IMR-90 (cell line): ENCODE measurements at regions not wholly inside any gene's neighbourhood (a gene's known extent, or its start where the extent isn't known, plus 50 kb on each side); places are given as distances from the start of the nearest gene placed in this dataset.

Experiments
- ATAC-seq: fragments of 200-7000 bp; cut with Tn5 transposase; 2 replicates; pipeline ENCODE4 v1.9.1; 2020; ENCODE audit warnings: low read depth, mild to moderate bottlenecking, moderate library complexity
- BruUV-seq: library from RNA; stranded (reverse); fragments of 400-500 nt; replicated peaks from 2 replicates; lab custom pipeline; 2021; lab: Mats Ljungman, UMichigan
- CTCF ChIA-PET: fragments of 300-600 bp; formaldehyde crosslinking; extraction: SDS; loops from one replicate; lab custom pipeline; 2021; ENCODE audit warnings: antibody characterized with exemption; lab: Yijun Ruan, JAX
- POLR2A ChIA-PET: fragments of 300-600 bp; sonication (Branson Sonifier 250); formaldehyde crosslinking; loops from one replicate; lab custom pipeline; 2022; ENCODE audit warnings: antibody characterized with exemption; ENCODE audit not compliant: unreplicated experiment; lab: Charles Lee
- DNase-seq: peaks from one replicate; pipeline ENCODE4 v3.0.0; 2013
- H2AFZ ChIP-seq: replicated peaks from 2 replicates; pipeline ENCODE3; 2013; ENCODE audit warnings: low read length, mild to moderate bottlenecking; ENCODE audit not compliant: poor library complexity
- H2AK5ac ChIP-seq: 2 replicates; pipeline ENCODE4 v1.6.1; 2013; ENCODE audit warnings: low read depth, low read length, inconsistent platforms
- H2AK9ac ChIP-seq: replicated peaks from 2 replicates; pipeline ENCODE3; 2013; ENCODE audit warnings: mild to moderate bottlenecking, low read depth, low read length, moderate library complexity; ENCODE audit not compliant: poor library complexity
- H2BK120ac ChIP-seq: 2 replicates; pipeline ENCODE4 v1.6.1; 2013; ENCODE audit warnings: low read depth, low read length, inconsistent platforms
- H2BK15ac ChIP-seq: 3 replicates; pipeline ENCODE4 v1.6.1; 2013; ENCODE audit warnings: low read depth, low read length, inconsistent platforms
- H2BK20ac ChIP-seq: 2 replicates; pipeline ENCODE4 v1.6.1; 2013; ENCODE audit warnings: low read depth, mild to moderate bottlenecking, inconsistent platforms, low read length, moderate library complexity
- H2BK5ac ChIP-seq: 2 replicates; pipeline ENCODE4 v1.6.1; 2013; ENCODE audit warnings: mild to moderate bottlenecking, low read depth, low read length, inconsistent platforms; ENCODE audit not compliant: poor library complexity, severe bottlenecking
- H3K14ac ChIP-seq: replicated peaks from 2 replicates; pipeline ENCODE4 v1.6.1; 2013; ENCODE audit warnings: low read depth, low read length, inconsistent platforms
- H3K18ac ChIP-seq: 2 replicates; pipeline ENCODE4 v1.6.1; 2013; ENCODE audit warnings: low read depth, low read length, control low read depth
- H3K23ac ChIP-seq: 2 replicates; pipeline ENCODE4 v1.6.1; 2013; ENCODE audit warnings: low read depth, low read length, inconsistent platforms
- H3K27ac ChIP-seq: 2 replicates; pipeline ENCODE4 v1.5.1; 2013; ENCODE audit warnings: mild to moderate bottlenecking, control low read depth, low read length; ENCODE audit not compliant: insufficient read depth
- H3K27me3 ChIP-seq: 2 replicates; pipeline ENCODE4 v1.6.1; 2013; ENCODE audit warnings: low read length; ENCODE audit not compliant: control insufficient read depth, insufficient read depth
- H3K36me3 ChIP-seq: 2 replicates; pipeline ENCODE4 v1.6.1; 2013; ENCODE audit warnings: low read length, mixed read lengths; ENCODE audit not compliant: control insufficient read depth, insufficient read depth
- H3K4ac ChIP-seq: 2 replicates; pipeline ENCODE4 v1.6.1; 2013; ENCODE audit warnings: low read depth, low read length, inconsistent platforms
- H3K4me1 ChIP-seq: 2 replicates; pipeline ENCODE4 v1.6.1; 2013; ENCODE audit warnings: low read length, mixed read lengths; ENCODE audit not compliant: control insufficient read depth, insufficient read depth
- H3K4me2 ChIP-seq: 2 replicates; pipeline ENCODE4 v1.6.1; 2013; ENCODE audit warnings: low read depth, mild to moderate bottlenecking, control low read depth, low read length, moderate library complexity
- H3K4me3 ChIP-seq: 2 replicates; pipeline ENCODE4 v1.5.1; 2013; ENCODE audit warnings: low read depth, mild to moderate bottlenecking, control low read depth, low read length, moderate library complexity; ENCODE audit not compliant: insufficient read depth
- H3K56ac ChIP-seq: 2 replicates; pipeline ENCODE4 v1.6.1; 2013; ENCODE audit warnings: low read length, inconsistent platforms; ENCODE audit not compliant: insufficient read depth; ENCODE audit errors: extremely low read depth
- H3K79me1 ChIP-seq, 2 experiments: 2 replicates each; pipeline ENCODE4 v1.6.1; 2013; ENCODE audit warnings: low read length in 2 of 2, inconsistent platforms in 1 of 2, low read depth in 1 of 2
- H3K9ac ChIP-seq: 2 replicates; pipeline ENCODE4 v1.6.1; 2013; ENCODE audit warnings: low read depth, low read length, control low read depth
- H3K9me1 ChIP-seq: 2 replicates; pipeline ENCODE4 v1.6.1; 2013; ENCODE audit warnings: low read length, inconsistent platforms; ENCODE audit not compliant: insufficient read depth
- H3K9me3 ChIP-seq: 2 replicates; pipeline ENCODE4 v1.6.1; 2013; ENCODE audit warnings: low read length; ENCODE audit not compliant: control insufficient read depth, insufficient read depth
- H4K20me1 ChIP-seq: 2 replicates; pipeline ENCODE4 v1.6.1; 2013; ENCODE audit warnings: low read length, inconsistent platforms; ENCODE audit not compliant: insufficient read depth
- H4K5ac ChIP-seq: 2 replicates; pipeline ENCODE4 v1.6.1; 2013; ENCODE audit warnings: mild to moderate bottlenecking, low read depth, low read length, control low read depth
- H4K8ac ChIP-seq, 2 experiments: 2 replicates each; pipeline ENCODE4 v1.6.1; 2013; ENCODE audit warnings: low read depth in 2 of 2, low read length in 2 of 2, control low read depth in 1 of 2, inconsistent platforms in 1 of 2
- H4K91ac ChIP-seq: 2 replicates; pipeline ENCODE4 v1.6.1; 2013; ENCODE audit warnings: low read depth, low read length, inconsistent platforms; ENCODE audit not compliant: insufficient read depth
- CEBPB ChIP-seq: IDR thresholded peaks from 2 replicates; pipeline ENCODE4 v1.6.1; 2012; ENCODE audit warnings: low read depth, low read length, improper control_type of control experiment
- FOS ChIP-seq: fragments of 150-350 bp; IDR thresholded peaks from 2 replicates; pipeline ENCODE4 v1.6.1; 2016; ENCODE audit warnings: low read depth, low read length
- MAFK ChIP-seq: IDR thresholded peaks from 2 replicates; pipeline ENCODE4 v1.6.1; 2012; ENCODE audit warnings: low read depth, low read length, improper control_type of control experiment
- RAD21 ChIP-seq: IDR thresholded peaks from 2 replicates; pipeline ENCODE4 v1.6.1; 2012; ENCODE audit warnings: low read length, improper control_type of control experiment
- WGBS, 2 experiments: methylation state at CpG; one replicate each; pipeline versions ENCODE4 v1.1.5 to v1.1.7; 2013; ENCODE audit warnings: missing lambda C conversion rate in 2 of 2; ENCODE audit not compliant: insufficient read length in 1 of 2; ENCODE audit errors: extremely low coverage in 2 of 2; 5-methylcytosine and 5-hydroxymethylcytosine counted together
- dilution Hi-C: fragments of 300-500 bp; cut with HindIII; formaldehyde crosslinking; loops from one replicate; pipeline ENCODE4 v1.14.3; 2018; ENCODE audit warnings: low sequenced_read_pairs; ENCODE audit not compliant: unreplicated experiment
- in situ Hi-C: fragments of 300-500 bp; cut with MboI; formaldehyde crosslinking; loops from 3 replicates; pipeline ENCODE4 v1.14.3; 2019; ENCODE audit warnings: low sequenced_read_pairs, inconsistent platforms, mixed read lengths
- intact Hi-C: fragments of 100-400 bp; cut with micrococcal nuclease; formaldehyde crosslinking; loops from 2 replicates; pipeline ENCODE4 v1.10.0; 2022

DNA sequence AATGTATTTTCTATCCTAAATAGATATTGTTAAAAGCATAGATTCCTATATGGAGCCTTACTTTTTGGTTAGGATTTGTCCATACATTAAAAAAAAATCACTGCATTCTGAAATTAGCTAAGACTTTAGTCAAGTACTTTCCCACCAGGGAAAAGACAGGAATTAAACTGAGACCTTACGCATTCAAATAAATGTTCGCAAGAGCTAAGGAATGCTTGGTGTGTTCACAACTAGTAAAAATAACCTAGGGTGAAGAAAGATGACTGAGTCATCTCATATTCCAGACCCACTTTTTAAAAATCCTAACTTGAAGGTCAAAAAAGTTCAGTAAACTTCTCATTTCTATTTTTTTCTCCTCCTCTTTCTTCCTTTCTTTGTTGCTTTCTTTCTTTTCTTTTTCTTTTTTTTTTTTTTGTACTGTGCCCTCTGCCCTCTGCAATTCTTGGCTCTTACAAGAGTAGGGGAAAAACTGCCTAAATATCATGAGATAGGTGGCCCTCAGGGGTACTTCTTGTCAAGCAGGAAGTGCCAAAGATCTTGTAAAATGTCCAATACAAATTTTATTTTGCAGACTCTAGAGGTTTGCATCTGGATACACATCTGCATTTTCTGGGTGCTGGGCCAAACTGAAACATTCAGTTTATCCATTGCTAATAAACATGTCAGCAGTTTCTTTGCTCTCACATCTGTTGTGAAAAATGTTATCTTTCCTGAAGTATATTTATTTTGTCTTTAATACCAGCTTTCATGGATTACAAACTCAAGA is 121.4 kb upstream of the GORAB start:
- Histone ChIP-seq H3K14ac (no peak overlapping the region), H3K56ac (no peak overlapping the region), H3K23ac (no peak overlapping the region), H3K4ac (peak overlapping the region; percentile 28; the same call in 1 of the 2 replicates), H3K9me1 (no peaks in the 10 kb centered on the region), H3K79me1 (no peaks in the 10 kb centered on the region), H3K36me3 (no peaks in the 10 kb centered on the region), H3K9me3 (no peaks in the 10 kb centered on the region), H3K27ac (peak overlapping the region; percentile 95; the same call in 1 of the 2 replicates), H4K8ac (no peak overlapping the region; a peak in 1 of 4 replicates), H2BK5ac (peak overlapping the region; percentile 85), H3K4me1 (peaks cover 8% of the 10 kb centered on the region), H3K18ac (peak overlapping the region; percentile 93), H4K20me1 (no peaks in the 10 kb centered on the region), H2AK9ac (no peak overlapping the region), H2BK20ac (no peak overlapping the region), H3K9ac (no peak overlapping the region), H3K27me3 (no peaks in the 10 kb centered on the region), H3K4me2 (peak overlapping the region; percentile 82), H4K5ac (peak overlapping the region; percentile 90), H2AK5ac (no peak overlapping the region), H2AFZ (no peak overlapping the region), H3K4me3 (no peak overlapping the region), H4K91ac (no peak overlapping the region), H2BK120ac (peak overlapping the region; percentile 28; the same call in 1 of the 2 replicates), H2BK15ac (0 out of 3 replicates have a peak overlapping the region, but pooled peaks have one; percentile 4)
- WGBS, 2 experiments: no CpG with 5 or more reads among the region's 2 CpGs
- TF ChIP-seq RAD21: no peak
- 0 out of 2 replicates have a peak, but pooled peaks have one; percentile 20 for TF ChIP-seq MAFK
- peak; percentile 62; the same call in 1 of the 2 replicates for TF ChIP-seq FOS
- peak; percentile 68 for TF ChIP-seq CEBPB
- in situ Hi-C loops (no loop called here), dilution Hi-C loops (no loop called here), intact Hi-C loops (loop anchor here (5.0 to 10.0 kb wide), 3 partner anchors 33 to 254 kb away; partner anchors contain the start of genes GORAB and PRRX1)
- DNase-seq (peak; percentile 86), ATAC-seq (peak; percentile 78)
- ChIA-PET CTCF (no interaction called here), POLR2A (no interaction called here)
- no TSS peak for BruUV-seq
